Stimulated activated CD4-positive, alpha-beta T cell treated with anti-CD3 and anti-CD28 coated beads, Interleukin-1b, Interleukin-23, amount 100 ng/mL, for 48 hours (primary cell): ENCODE measurements at regions not wholly inside any gene's neighbourhood (a gene's known extent, or its start where the extent isn't known, plus 50 kb on each side); places are given as distances from the start of the nearest gene placed in this dataset.
A peak's percentile ranks its signal among the peaks of the same experiment; 100 is the strongest.

ENCODE experiments used
- DNase-seq: peaks from one replicate; pipeline ENCODE4 v3.0.0-alpha.2; 2020

DNA sequence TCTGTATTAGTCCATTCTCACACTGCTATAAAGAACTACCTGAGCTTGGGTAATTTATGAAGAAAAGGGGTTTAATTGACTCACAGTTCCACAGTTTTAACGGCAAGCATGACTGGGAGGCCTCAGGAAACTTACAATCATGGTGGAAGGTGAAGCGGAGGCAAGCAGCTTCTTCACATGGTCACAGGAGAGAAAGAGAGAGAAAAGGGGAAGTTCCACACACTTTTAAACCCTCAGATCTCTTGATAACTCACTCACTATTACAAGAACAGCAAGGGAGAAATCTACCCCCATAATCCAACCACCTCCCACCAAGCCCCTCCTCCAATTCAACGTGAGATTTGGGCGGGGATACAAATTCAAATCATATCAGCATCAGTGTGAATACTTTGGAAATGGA is 133.4 kb upstream of the SLC30A5 start:
- no peak for DNase-seq

DNA sequence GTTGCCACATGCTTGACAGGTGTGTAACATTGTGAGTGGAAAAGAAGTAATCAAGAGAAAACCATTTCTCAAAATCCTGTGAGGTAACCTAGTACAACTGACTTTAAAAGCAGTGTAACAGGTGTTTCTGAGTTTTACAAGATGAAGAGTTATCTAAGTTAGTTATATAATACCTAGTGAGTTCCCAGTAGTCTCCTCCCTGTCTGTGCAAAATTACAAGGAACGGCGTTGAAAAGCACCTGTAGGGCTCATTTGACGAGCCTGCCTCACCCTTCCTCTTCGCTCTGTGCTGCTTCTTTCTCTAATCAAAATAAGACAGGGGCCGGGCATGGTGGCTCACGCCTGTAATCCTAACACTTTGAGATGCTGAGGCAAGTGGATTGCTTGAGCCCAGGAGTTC is 132.9 kb upstream of the SLC30A5 start:
- no peak for DNase-seq

DNA sequence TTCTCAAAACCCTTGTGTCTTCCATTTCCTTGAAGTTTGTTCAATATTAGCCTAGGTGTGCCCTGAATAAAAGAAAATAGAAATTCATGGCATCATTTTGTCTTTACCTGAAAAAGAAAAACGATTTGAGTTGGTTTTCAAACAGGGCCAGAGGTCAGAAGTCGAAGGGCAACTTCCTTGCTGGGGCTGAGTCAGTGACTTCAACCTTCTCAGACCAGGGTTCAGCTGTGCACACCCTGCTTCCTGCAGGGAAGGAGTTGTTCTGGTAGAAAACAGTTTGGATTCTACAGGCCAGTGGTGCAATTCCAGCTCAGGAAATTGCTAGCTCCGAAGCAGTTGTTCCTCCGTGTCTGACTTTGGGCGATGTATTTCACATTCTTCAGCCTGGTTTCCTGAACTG is 132.1 kb upstream of the SLC30A5 start:
- no peak for DNase-seq

DNA sequence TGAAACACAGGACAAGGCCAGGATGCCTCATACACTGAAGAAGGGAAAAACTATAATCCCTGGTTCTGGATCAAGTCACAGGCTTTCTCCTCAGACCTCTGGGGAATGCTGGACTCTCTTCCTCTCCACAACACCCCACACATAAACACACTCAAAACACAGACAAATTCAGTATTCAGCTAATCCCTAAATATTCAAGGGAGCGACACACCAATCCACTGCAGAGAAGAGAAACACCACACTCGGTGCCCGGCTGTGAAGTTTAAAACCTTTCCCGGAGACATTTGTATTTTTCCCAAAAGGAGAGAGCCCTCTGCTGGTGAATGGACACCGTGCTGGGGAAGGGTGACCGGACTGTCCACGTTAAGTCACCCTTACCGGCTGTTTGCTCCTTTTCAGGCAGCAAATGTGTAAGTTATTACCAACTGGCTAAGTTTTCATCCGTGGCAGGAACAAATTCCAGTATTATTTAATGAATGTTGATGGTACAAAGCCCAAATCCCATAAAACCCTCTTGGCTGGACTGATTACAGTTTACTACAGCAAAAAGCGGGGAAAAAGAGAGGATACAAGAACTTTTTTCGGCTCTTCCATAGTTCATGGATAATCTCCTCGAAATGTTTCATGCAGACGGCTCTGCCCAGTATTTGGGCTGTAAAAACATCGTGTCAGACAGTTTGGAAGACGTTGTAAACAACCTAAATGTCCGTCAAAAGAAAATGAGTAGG is 130.9 kb upstream of the SLC30A5 start:
- peak; percentile 3 for DNase-seq

DNA sequence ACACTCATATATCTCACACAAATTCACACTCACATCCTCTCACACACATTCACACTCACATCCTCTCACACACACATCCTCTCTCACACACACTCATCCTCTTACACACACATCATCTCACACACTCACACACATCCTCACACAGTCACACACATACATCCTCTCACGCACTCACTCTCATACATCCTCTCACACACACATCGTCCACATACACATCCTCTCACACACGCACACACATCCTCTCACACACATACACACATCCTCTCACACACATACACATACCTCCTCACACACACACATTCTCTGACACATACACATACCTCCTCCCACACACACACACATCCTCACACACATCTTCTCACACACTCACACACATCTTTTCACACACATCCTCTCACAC is 129.1 kb upstream of the SLC30A5 start:
- DNase-seq = no peak

DNA sequence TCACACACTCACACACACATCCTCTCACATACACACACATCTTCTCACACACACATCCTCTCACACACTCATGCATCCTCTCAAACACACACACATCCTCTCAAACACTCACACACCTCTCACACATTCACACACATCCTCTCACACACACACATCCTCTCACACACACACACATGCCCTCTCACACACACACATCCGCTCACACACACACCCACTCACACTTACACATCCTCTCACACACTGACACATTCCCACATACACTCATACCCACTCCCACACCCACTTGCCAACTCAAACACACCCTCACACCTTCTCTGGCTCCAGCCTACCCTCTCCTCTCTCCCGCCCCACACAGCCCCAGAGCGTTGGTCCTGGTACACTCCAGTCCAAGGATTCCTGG is 127.9 kb upstream of the SLC30A5 start:
- DNase-seq = no peak

DNA sequence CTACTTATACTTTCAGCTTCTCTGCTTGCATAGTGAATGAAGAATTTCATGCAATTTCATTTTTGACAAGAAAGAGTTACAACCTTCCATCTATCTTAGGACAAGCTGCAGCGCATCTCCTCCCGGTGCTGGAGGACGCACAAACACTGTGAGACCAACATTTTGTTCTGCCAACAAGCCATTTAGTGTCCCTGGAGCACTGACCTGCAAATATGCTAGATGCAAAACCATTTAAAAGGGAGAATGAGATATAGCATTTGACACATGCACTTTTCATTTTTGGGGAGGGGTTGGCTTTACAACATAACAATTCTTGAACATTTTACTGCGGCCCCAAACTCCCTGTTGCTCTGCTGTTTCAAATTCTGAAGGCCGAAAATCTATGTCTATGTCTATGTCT is 127.2 kb upstream of the SLC30A5 start:
- DNase-seq = no peak

DNA sequence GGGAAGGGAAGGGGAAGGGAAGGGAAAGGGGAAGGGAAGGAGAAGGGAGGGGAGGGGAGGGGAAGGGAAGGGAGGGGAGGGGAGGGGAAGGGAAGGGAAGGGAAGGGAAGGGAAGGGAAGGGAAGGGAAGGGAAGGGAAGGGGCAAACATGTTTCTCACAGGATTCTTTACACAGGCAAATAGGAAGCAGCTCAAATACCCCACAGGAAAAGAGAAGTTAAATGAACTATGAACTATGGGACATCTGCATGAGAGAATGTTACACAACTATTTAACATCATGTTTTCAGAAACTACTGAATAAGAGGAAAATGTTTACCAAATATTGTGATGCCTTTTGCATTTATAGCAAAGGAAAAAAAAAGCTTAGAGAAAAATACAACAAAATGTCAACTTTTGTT is 125.4 kb upstream of the SLC30A5 start:
- DNase-seq = no peak

DNA sequence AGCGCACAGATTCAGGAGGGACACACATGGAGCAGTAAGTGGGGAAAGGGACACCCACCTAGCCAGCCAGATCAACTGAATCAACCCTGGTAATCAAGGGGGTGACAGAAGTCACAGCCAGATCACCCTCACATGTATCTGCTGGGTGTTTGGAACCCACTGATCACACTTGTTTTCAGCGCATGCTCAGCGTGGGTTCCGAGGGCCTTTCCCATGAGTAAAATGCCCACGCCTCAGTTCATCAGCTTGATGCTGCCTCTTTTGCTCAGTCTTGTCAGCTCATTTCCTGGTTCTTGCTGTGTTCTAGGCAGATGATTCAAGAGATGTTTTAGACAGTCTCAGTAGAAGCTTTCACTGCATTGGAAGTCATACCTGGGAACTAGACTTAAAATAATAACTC is 123.2 kb upstream of the SLC30A5 start:
- no peak for DNase-seq

DNA sequence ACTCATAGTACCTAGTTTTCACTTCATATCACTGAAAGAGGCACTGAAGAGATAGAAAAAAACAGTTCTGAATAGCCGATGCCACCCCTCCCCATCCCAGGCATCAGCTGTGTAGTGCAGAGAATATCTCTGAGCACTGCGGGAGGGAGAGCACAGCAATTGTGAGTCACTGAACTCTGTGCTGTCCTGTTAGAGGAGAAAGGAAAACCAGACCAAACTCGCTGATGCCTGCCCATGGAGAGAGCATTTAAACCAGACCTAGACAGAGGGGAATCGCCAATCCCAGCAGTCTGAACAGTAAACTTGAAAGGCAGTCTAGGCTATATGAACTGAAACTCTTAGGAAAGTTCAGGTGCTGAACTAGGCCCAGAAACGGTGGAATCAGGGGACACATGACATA is 120.1 kb upstream of the SLC30A5 start:
- DNase-seq = no peak

DNA sequence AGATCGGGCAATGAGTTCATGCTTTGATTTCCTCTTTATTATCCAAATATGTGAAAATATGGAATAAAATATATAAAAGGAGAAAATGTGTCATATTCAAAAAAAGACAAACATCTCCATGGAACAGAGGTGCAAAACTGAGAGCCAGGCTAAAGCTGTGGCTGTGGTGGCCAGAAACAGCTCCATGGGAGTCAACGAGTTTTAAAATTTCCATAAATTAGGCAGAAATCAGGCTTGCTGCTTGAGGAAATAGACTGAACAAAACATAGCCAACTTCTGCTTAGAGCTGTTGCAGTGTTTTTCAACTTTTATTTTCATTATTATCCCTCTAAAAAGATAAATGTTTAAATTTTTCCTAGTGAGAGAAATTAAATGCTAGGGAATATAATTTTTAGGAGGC is 110.8 kb upstream of the SLC30A5 start:
- DNase-seq = no peak

DNA sequence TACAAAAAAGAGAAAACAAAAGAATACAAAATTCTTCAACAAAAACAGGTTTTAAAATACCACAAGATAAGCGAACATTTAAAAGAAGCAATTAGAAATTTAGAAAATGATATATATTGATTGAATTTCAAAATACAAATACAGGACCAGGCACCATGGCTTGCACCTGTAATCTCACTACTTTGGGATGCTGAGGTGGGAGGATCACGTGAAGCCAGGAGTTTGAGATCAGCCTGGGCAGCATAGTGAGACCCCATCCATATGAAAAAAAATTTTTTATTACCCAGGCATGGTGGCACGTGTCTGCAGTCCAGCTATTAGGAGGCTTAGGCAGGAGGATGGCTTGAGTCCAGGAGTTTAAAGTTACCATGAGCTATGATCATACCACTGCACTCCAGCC is 109.9 kb upstream of the SLC30A5 start:
- no peak for DNase-seq

DNA sequence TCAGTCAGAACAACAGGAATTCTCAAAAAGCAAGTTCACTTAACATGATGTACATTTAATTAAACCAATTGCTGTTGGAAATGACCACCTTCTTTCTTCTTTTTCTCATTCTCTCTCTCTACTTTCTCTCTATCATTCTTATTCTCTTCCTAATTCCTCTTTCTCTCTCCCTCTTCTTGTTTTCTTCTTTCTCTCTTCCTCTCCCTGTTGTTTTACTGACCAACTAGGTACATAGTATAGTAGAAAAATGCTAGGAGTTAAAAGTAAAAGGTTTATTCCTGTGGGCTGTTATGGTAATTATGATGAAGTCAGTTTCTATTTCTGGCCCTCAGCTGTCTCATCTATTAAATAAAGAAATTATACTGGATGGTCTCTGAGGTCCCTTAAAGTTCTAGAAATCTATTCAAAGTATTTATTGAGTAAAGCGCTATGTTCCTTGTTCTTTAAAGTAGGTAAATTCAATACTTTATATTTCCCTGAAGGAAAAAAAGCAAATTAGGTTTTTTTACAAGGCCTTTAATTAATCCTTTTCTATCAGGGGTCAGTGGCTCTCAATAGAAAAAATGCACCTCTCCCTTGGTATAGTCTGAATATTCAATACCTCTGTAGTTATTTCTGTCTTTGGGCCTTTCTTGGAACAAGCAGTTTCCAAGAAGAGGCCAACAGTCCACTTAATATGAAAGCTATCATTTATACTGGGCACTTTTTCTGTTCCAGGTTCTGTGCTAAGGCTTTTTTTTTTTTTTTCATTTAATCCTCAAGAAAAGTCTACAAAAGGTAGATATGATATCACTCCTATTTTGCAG is 102.3 kb upstream of the SLC30A5 start:
- DNase-seq = no peak

DNA sequence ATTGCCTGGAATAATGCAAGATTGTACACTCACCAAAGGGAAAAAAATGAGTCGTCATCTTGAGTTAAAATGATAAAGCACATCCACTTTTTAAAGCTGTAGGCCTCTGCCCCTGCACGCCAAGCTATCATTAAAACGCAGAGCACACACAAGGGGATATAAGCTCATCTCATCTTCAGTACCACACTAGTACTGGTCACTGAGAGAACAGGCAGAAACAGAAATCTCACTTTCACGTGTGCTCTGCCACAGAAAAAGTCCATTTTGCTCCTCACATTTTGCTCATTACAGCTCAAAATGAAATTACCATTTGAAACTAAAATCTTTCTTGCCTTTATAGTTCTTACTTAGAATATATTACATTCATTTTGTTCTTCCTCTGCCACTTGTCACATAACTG is 99.2 kb upstream of the SLC30A5 start:
- no peak for DNase-seq

DNA sequence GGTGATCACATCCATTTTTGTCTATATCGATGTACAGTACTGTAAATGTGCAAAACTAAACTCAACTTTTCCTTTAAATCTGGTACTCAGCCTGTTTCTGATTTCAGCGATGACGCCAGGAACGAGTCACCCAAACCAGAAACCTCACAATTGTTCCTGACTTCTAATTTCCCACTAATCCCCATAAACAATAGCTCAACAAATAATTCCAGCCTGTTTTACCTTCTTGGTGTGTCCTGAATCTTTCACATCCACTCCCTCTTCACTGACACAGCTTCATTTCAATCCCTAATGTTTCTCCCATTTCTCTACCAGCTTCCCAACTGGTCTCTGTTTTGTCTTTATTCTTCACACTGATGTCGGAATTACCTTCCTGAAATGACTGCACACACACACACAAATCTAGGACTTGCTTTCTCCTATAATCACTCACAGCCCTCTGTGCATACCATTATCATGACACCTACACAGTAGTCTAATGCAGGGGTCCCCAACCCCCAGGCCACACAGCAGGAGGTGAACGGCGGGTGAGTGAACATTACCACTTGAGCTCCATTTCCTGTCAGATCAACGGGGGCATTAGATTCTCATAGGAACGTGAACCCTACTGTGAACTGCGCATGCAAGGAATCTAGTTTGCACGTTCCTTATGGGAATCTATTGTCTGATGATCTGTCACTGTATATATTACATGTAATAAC is 97.8 kb upstream of the SLC30A5 start:
- DNase-seq = no peak

DNA sequence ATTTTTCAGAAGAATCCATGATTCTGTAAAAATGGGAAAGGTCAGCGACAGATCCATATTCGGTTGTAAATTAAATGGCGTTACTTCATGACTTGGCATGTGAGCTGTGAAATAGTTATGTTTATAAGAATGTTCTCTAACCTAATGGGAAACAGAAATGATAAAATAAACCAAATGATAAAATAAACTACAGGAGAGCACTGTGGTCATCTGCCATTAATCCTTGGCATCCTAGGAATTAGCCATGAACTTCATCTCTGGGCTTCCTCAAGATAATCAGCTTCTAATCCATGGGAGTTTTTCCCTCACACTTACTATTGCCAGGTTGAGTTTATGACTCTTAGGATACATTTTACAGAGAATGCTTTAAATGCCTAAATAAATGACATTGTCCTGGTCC is 94.6 kb upstream of the SLC30A5 start:
- no peak for DNase-seq

DNA sequence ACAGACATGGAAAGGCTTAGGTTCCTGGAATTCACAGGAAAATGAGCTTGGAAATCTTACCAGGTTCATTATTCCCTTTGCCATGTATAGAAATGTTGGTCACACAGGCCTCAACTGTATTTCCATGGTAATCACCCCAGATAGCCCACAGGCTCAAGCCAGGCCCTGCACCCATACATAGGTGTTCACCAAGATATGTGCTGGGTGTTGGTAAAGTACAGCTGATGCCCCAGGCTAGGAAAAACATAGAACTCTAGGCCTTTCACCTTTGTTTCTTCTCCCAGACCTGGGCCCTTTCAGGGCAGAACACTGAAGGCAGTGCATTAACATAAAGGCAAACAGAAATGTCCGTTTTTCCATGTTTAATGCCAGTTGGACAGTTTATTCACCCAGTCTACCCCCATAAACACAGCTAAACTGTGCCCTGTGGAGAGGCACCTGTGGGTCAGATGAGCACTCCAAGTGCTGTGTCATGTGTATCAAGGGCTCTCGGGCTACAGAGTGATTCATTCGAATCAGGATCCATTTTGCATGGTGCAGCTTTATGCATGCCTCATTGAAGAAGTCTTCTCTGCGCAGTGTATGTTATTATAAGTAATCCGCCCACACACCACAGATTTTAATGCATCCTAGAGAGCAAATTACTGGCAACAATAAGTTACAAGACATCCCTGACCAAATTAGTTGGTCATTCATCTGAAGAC is 93.4 kb upstream of the SLC30A5 start:
- no peak for DNase-seq

DNA sequence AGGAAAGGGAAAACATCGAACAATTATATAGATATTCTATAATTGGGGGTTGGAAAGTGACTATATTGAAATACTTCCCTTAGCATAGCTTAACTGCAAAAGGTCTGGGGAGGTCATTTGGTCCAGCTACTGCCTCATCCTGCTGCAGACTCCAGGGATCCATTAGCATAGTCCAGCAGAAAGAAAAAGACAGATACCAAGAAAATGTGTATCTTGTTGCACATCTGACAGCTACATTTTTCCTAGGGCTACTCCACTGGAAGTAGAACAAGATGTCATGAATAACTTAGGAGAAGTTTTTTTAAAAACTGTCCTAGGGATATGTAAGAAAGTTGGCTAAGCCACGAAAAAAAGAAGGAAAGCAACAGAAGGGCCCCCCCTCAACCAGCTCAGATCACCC is 92.9 kb upstream of the SLC30A5 start:
- DNase-seq = no peak

DNA sequence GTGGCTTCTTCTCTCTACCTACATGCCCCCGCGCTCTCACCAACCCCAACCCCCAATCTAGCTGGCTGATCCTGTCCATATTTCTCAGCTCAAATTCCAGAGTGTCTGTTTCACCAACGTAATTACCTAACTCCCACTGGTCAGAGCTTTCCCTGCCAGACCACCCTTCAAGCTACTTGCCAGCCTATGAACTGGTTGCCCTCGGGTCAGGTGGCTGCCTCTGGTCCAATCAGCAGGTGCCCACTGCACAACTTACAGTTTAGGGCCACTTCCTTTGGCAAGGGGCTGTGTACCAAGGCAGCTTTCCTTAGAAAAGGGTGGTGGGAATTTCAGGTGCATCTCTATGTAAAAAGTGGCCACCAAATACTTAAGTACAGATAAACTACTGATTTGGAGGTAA is 92.2 kb upstream of the SLC30A5 start:
- DNase-seq = no peak

DNA sequence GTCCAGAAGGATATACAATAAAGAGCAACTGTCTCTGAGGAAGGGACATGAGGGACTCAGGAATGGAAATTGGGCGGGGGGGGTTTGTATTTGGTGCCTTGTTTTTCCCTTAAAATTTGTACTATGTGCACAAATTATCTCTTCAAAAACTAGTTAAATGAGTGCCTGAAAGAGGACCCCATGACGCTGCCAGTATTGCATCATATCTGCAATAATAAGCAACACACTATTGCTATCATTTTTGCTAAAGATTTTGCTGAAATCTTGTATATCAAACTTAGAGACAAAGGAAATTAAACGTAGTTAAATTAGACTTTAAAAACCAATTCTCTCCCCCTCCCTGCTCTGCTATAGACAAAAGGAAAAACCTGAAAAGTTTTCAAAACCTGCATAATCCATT is 89.7 kb upstream of the SLC30A5 start:
- no peak for DNase-seq

DNA sequence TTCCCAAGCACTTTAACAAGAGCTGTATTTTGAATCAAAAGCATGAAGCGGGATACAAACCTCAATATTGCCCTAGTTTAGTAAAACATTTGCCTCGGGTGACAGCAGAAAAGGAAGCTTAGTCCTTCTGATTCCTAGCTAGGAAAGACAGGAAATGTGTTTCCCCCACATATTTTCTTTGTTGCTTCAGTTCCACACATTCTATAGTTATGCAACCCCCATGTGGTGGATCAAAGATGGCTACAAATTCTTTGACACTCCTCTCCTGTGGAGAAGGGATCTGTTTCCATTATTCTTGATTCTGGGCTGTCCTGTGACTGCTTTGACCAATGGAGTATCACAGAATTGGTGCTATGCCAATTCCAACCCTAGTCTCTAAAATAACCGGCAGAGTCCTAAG is 89.1 kb upstream of the SLC30A5 start:
- no peak for DNase-seq

DNA sequence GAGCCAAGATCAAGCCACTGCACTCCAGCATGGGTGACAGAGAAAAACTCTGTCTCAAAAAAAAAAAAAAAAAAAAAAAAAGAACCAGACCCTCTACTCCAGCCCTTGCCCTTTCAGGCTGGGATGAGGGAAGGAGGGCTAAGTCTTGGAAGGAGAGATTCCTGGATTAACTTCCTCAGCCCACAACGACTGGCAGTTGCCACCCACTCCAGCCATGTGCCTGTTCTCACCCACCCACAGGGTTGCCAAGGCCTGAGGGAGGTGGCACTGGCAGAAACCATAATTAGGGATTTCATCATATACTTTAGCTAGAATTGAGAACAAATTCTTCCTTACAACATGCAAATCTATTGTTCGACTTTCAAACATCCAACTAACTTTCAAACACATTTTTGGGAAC is 87.8 kb upstream of the SLC30A5 start:
- no peak for DNase-seq

DNA sequence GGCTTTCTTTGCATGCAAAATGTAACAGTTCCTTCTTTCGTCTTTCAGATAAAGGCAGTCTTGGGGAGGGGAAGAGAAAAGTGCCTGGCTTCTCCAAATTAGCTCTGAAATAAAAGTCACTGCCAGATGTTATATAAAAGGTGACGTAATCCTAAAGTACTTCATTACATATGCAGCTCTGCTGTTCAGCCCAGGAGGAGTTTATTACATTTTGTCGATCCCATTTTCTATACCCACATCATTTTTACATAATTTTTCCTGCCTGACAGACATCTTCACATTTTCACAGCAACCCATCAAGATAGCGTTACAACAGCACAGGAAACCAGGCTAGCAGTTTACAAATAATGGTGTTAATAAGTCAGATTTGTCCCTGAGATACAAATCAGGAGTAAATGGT is 86.7 kb upstream of the SLC30A5 start:
- no peak for DNase-seq
